ENCODE measurements at regions not wholly inside any gene's neighbourhood (a gene's known extent, or its start where the extent isn't known, plus 50 kb on each side); places are given as distances from the start of the nearest gene placed in this dataset.

- DNase-seq: no peak
- intact Hi-C loops (cut with DNase I): no loop called here
Observed at GRCh38 chr2:45194596-45194995, 185.3 kb upstream of the SIX2 start.

GRCh38 chr2:45193581-45193980 is 184.3 kb upstream of the SIX2 start:
- intact Hi-C loops (cut with DNase I): no loop called here
- no peak for DNase-seq

GRCh38 chr2:45192991-45193390 is 183.7 kb upstream of the SIX2 start:
- DNase-seq: no peak
- intact Hi-C loops (cut with DNase I): no loop called here

GRCh38 chr2:45192481-45192880 is 183.2 kb upstream of the SIX2 start:
- intact Hi-C loops (cut with DNase I): no loop called here
- no peak for DNase-seq

- intact Hi-C loops (cut with DNase I): no loop called here
- DNase-seq: no peak
Observed at GRCh38 chr2:45191976-45192375, 182.7 kb upstream of the SIX2 start.

GRCh38 chr2:45191146-45191863 is 182.1 kb upstream of the SIX2 start:
- no peak for DNase-seq
- intact Hi-C loops (cut with DNase I): no loop called here

- intact Hi-C loops (cut with DNase I): no loop called here
- DNase-seq: no peak
Observed at GRCh38 chr2:45190481-45190942, 181.3 kb upstream of the SIX2 start.

GRCh38 chr2:45184606-45185005 is 175.4 kb upstream of the SIX2 start:
- DNase-seq: no peak
- intact Hi-C loops (cut with DNase I): no loop called here

GRCh38 chr2:45182667-45183295 is 173.5 kb upstream of the SIX2 start:
- intact Hi-C loops (cut with DNase I): no loop called here
- no peak for DNase-seq

GRCh38 chr2:45180779-45181178 is 171.5 kb upstream of the SIX2 start:
- DNase-seq: no peak
- intact Hi-C loops (cut with DNase I): no loop called here

GRCh38 chr2:45180033-45180746 is 170.9 kb upstream of the SIX2 start:
- intact Hi-C loops (cut with DNase I): no loop called here
- DNase-seq: no peak

- DNase-seq: no peak
- intact Hi-C loops (cut with DNase I): no loop called here
Observed at GRCh38 chr2:45178854-45179253, 169.6 kb upstream of the SIX2 start.

- intact Hi-C loops (cut with DNase I): no loop called here
- DNase-seq: no peak
Observed at GRCh38 chr2:45178359-45178758, 169.1 kb upstream of the SIX2 start.

- peak in 11 of 42 donors; percentile 9 to 50 (median 28) for DNase-seq
- intact Hi-C loops (cut with DNase I): no loop called here
Observed at GRCh38 chr2:45177870-45178269, 168.6 kb upstream of the SIX2 start.

GRCh38 chr2:45176390-45176789 is 167.1 kb upstream of the SIX2 start:
- DNase-seq: no peak
- intact Hi-C loops (cut with DNase I): no loop called here

- intact Hi-C loops (cut with DNase I): no loop called here
- no peak for DNase-seq
Observed at GRCh38 chr2:45173513-45173912, 164.3 kb upstream of the SIX2 start.

- DNase-seq: no peak
- intact Hi-C loops (cut with DNase I): no loop called here
Observed at GRCh38 chr2:45172760-45173392, 163.6 kb upstream of the SIX2 start.

- no peak for DNase-seq
- intact Hi-C loops (cut with DNase I): no loop called here
Observed at GRCh38 chr2:45172142-45172541, 162.9 kb upstream of the SIX2 start.

GRCh38 chr2:45171136-45171501 is 161.9 kb upstream of the SIX2 start:
- intact Hi-C loops (cut with DNase I): no loop called here
- DNase-seq: no peak

Measured in head of caudate nucleus (tissue), 42 donors.